ENCODE measurements at regions not wholly inside any gene's neighbourhood (a gene's known extent, or its start where the extent isn't known, plus 50 kb on each side); places are given as distances from the start of the nearest gene placed in this dataset.

- intact Hi-C loops (cut with micrococcal nuclease): no loop called here
Measured at GRCh38 chr2:6064757-6065156, 372.6 kb downstream of the SOX11 start.

GRCh38 chr2:6065703-6066102, 373.5 kb downstream of the SOX11 start:
- intact Hi-C loops (cut with micrococcal nuclease): no loop called here

- intact Hi-C loops (cut with micrococcal nuclease): no loop called here
Measured at GRCh38 chr2:6067089-6067488, 374.9 kb downstream of the SOX11 start.

GRCh38 chr2:6067806-6068205, 375.6 kb downstream of the SOX11 start:
- intact Hi-C loops (cut with micrococcal nuclease): no loop called here

- intact Hi-C loops (cut with micrococcal nuclease): no loop called here
Measured at GRCh38 chr2:6068429-6068828, 376.2 kb downstream of the SOX11 start.

GRCh38 chr2:6069381-6069780, 377.2 kb downstream of the SOX11 start:
- intact Hi-C loops (cut with micrococcal nuclease): no loop called here

GRCh38 chr2:6071519-6071918, 379.3 kb downstream of the SOX11 start:
- intact Hi-C loops (cut with micrococcal nuclease): no loop called here

GRCh38 chr2:6072276-6072675, 380.1 kb downstream of the SOX11 start:
- intact Hi-C loops (cut with micrococcal nuclease): no loop called here

GRCh38 chr2:6072768-6073167, 380.6 kb downstream of the SOX11 start:
- intact Hi-C loops (cut with micrococcal nuclease): no loop called here

- intact Hi-C loops (cut with micrococcal nuclease): no loop called here
Measured at GRCh38 chr2:6073191-6074088, 381.3 kb downstream of the SOX11 start.

GRCh38 chr2:6074089-6074643, 382.0 kb downstream of the SOX11 start:
- intact Hi-C loops (cut with micrococcal nuclease): no loop called here

GRCh38 chr2:6077585-6077984, 385.4 kb downstream of the SOX11 start:
- intact Hi-C loops (cut with micrococcal nuclease): no loop called here

- intact Hi-C loops (cut with micrococcal nuclease): no loop called here
Measured at GRCh38 chr2:6078414-6078813, 386.2 kb downstream of the SOX11 start.

- intact Hi-C loops (cut with micrococcal nuclease): no loop called here
Measured at GRCh38 chr2:6079405-6079804, 387.2 kb downstream of the SOX11 start.

GRCh38 chr2:6080932-6081753, 389.0 kb downstream of the SOX11 start:
- intact Hi-C loops (cut with micrococcal nuclease): no loop called here

- intact Hi-C loops (cut with micrococcal nuclease): no loop called here
Measured at GRCh38 chr2:6081955-6082624, 389.9 kb downstream of the SOX11 start.

GRCh38 chr2:6082625-6083018, 390.4 kb downstream of the SOX11 start:
- intact Hi-C loops (cut with micrococcal nuclease): no loop called here

GRCh38 chr2:6083136-6083535, 391.0 kb downstream of the SOX11 start:
- intact Hi-C loops (cut with micrococcal nuclease): no loop called here

- intact Hi-C loops (cut with micrococcal nuclease): no loop called here
Measured at GRCh38 chr2:6089474-6089873, 397.3 kb downstream of the SOX11 start.

GRCh38 chr2:6103372-6103771, 411.2 kb downstream of the SOX11 start:
- intact Hi-C loops (cut with micrococcal nuclease): no loop called here

GRCh38 chr2:6103949-6104348, 411.8 kb downstream of the SOX11 start:
- intact Hi-C loops (cut with micrococcal nuclease): no loop called here

- intact Hi-C loops (cut with micrococcal nuclease): no loop called here
Measured at GRCh38 chr2:6107290-6107689, 415.1 kb downstream of the SOX11 start.
